HEK293T (cell line): ENCODE measurements at regions not wholly inside any gene's neighbourhood (a gene's known extent, or its start where the extent isn't known, plus 50 kb on each side); places are given as distances from the start of the nearest gene placed in this dataset.

ENCODE experiments used
- CTBP1 ChIP-seq: fragments of 450-650 bp; IDR thresholded peaks from 2 replicates; pipeline ENCODE4 v1.6.1; 2016; ENCODE audit warnings: borderline replicate concordance
- FOXA1 ChIP-seq: fragments of 450-650 bp; IDR thresholded peaks from 2 replicates; pipeline ENCODE4 v1.6.1; 2016; ENCODE audit warnings: mild to moderate bottlenecking
- FOXK2 ChIP-seq: fragments of 450-650 bp; IDR thresholded peaks from 2 replicates; pipeline ENCODE4 v1.6.1; 2016; ENCODE audit warnings: mild to moderate bottlenecking
- FOXM1 ChIP-seq: fragments of 450-650 bp; IDR thresholded peaks from 2 replicates; pipeline ENCODE4 v1.6.1; 2017; ENCODE audit warnings: mild to moderate bottlenecking, borderline replicate concordance
- L3MBTL2 ChIP-seq: fragments of 450-650 bp; conservative IDR thresholded peaks from 2 replicates; pipeline ENCODE4 v1.6.1; 2016; ENCODE audit warnings: mild to moderate bottlenecking
- SUZ12 ChIP-seq: fragments of 450-650 bp; IDR thresholded peaks from 2 replicates; pipeline ENCODE4 v1.6.1; 2016; ENCODE audit warnings: mild to moderate bottlenecking
- TARDBP ChIP-seq: fragments of 450-650 bp; IDR thresholded peaks from 2 replicates; pipeline ENCODE4 v1.6.1; 2016
- ZNF384 ChIP-seq: fragments of 450-650 bp; IDR thresholded peaks from 2 replicates; pipeline ENCODE4 v1.6.1; 2016

DNA sequence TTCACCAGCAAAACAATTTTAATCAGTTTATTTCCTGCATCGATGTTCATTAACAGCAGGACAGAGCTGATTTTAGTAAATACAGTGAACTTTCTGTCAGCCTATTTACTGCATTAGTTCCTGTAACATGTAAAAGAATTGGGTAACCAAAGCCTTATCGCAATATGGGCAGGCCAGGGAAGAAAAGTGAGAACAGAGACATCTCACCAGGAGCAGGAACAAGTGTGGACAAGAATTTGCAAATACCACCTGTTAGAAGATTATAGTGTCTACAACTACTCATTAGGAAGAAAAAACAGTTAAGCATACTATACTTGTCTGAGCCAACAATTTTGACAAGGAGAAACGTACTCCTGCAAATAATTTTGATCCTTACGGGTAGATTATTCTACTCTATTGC is 1293.9 kb downstream of the PLA2G4A start:
- TF ChIP-seq SUZ12, result no peak
- TF ChIP-seq L3MBTL2, result no peak
- no peak for TF ChIP-seq ZNF384
- TF ChIP-seq FOXA1, result no peak
- TF ChIP-seq FOXK2, result no peak
- TF ChIP-seq CTBP1, result no peak
- no peak for TF ChIP-seq TARDBP
- TF ChIP-seq FOXM1, result no peak
